WTC11 (cell line): ENCODE measurements at regions not wholly inside any gene's neighbourhood (a gene's known extent, or its start where the extent isn't known, plus 50 kb on each side); places are given as distances from the start of the nearest gene placed in this dataset.

Experiments
- ATAC-seq: fragments of 200-7000 bp; cut with Tn5 transposase; 2 replicates; pipeline ENCODE4 v1.10.0; 2021; ENCODE audit warnings: mild to moderate bottlenecking, moderate library complexity
- CTCF ChIA-PET: fragments of 300-600 bp; sonication (Branson Sonifier 250); formaldehyde crosslinking; loops from one replicate; lab custom pipeline; 2021; ENCODE audit warnings: antibody characterized with exemption; lab: Charles Lee
- POLR2A ChIA-PET: fragments of 350-600 bp; sonication (Branson Sonifier 250); formaldehyde crosslinking; loops from one replicate; lab custom pipeline; 2021; ENCODE audit warnings: antibody characterized with exemption; lab: Charles Lee
- DNase-seq: peaks from one replicate; pipeline ENCODE4 v3.0.0; 2021; ENCODE audit warnings: low spot score
- H3K27ac Mint-ChIP-seq: 2 replicates; pipeline ENCODE4 v1.8.0; 2021; ENCODE audit warnings: mixed read lengths
- H3K27me3 Mint-ChIP-seq: 2 replicates; pipeline ENCODE4 v1.8.0; 2021; ENCODE audit warnings: low read depth, mild to moderate bottlenecking, moderate library complexity, mixed read lengths
- H3K36me3 Mint-ChIP-seq: 2 replicates; pipeline ENCODE4 v1.8.0; 2021; ENCODE audit warnings: mixed read lengths
- H3K4me1 Mint-ChIP-seq: 2 replicates; pipeline ENCODE4 v1.8.0; 2022; ENCODE audit warnings: mixed read lengths
- H3K4me3 Mint-ChIP-seq: 2 replicates; pipeline ENCODE4 v1.8.0; 2021; ENCODE audit warnings: mild to moderate bottlenecking, moderate library complexity, mixed read lengths
- H3K9me3 Mint-ChIP-seq: 2 replicates; pipeline ENCODE4 v1.8.0; 2021; ENCODE audit warnings: mixed read lengths
- ATF2 ChIP-seq: sonication (generic); formaldehyde crosslinking; IDR thresholded peaks from 2 replicates; pipeline ENCODE4 v1.8.1; 2022; ENCODE audit warnings: low read depth, missing genetic modification reagents, borderline replicate concordance
- CREM ChIP-seq: sonication (generic); formaldehyde crosslinking; IDR thresholded peaks from 2 replicates; pipeline ENCODE4 v1.8.1; 2022; ENCODE audit warnings: mild to moderate bottlenecking, missing genetic modification reagents, moderate library complexity
- E2F4 ChIP-seq: sonication (generic); formaldehyde crosslinking; IDR thresholded peaks from 2 replicates; pipeline ENCODE4 v1.8.1; 2022; ENCODE audit warnings: low read depth, mild to moderate bottlenecking, moderate library complexity, missing genetic modification reagents, borderline replicate concordance
- ELF4 ChIP-seq: sonication (generic); formaldehyde crosslinking; IDR thresholded peaks from 2 replicates; pipeline ENCODE4 v1.8.1; 2022; ENCODE audit warnings: low read depth, mild to moderate bottlenecking, moderate library complexity, missing genetic modification reagents
- FOXP1 ChIP-seq: sonication (generic); formaldehyde crosslinking; IDR thresholded peaks from 2 replicates; pipeline ENCODE4 v1.8.0; 2022; ENCODE audit warnings: missing genetic modification reagents, mild to moderate bottlenecking, moderate library complexity, borderline replicate concordance
- GRHL2 ChIP-seq: fragments of 250-450 bp; sonication (Bioruptor Pico); IDR thresholded peaks from 2 replicates; pipeline ENCODE4 v1.8.0; 2022; ENCODE audit warnings: mild to moderate bottlenecking, moderate library complexity; ENCODE audit not compliant: insufficient replicate concordance, severe bottlenecking
- GTF2I ChIP-seq: fragments of 250-450 bp; sonication (Bioruptor Pico); conservative IDR thresholded peaks from 2 replicates; pipeline ENCODE4 v1.4.0; 2021; ENCODE audit warnings: mild to moderate bottlenecking
- IRF2 ChIP-seq: sonication (generic); formaldehyde crosslinking; IDR thresholded peaks from 2 replicates; pipeline ENCODE4 v1.8.0; 2022; ENCODE audit warnings: low read depth, missing genetic modification reagents, borderline replicate concordance
- MYBL2 ChIP-seq: sonication (generic); formaldehyde crosslinking; IDR thresholded peaks from 2 replicates; pipeline ENCODE4 v1.8.1; 2023; ENCODE audit warnings: mild to moderate bottlenecking, moderate library complexity, missing genetic modification reagents
- NR1H2 ChIP-seq: sonication (generic); formaldehyde crosslinking; IDR thresholded peaks from 2 replicates; pipeline ENCODE4 v1.9.0; 2021; ENCODE audit warnings: mild to moderate bottlenecking, moderate library complexity, missing genetic modification reagents
- SMAD3 ChIP-seq: sonication (generic); formaldehyde crosslinking; IDR thresholded peaks from 2 replicates; pipeline ENCODE4 v1.8.0; 2022; ENCODE audit warnings: missing genetic modification reagents, mild to moderate bottlenecking, borderline replicate concordance
- SOX15 ChIP-seq: fragments of 250-450 bp; sonication (Bioruptor Pico); IDR thresholded peaks from 2 replicates; pipeline ENCODE4 v1.9.0; 2021; ENCODE audit warnings: mild to moderate bottlenecking
- ZNF121 ChIP-seq: sonication (generic); formaldehyde crosslinking; IDR thresholded peaks from 2 replicates; pipeline ENCODE4 v1.8.0; 2023; ENCODE audit warnings: missing genetic modification reagents
- ZNF416 ChIP-seq: fragments of 250-450 bp; sonication (Bioruptor Pico); IDR thresholded peaks from 2 replicates; pipeline ENCODE4 v1.9.0; 2021; ENCODE audit warnings: mild to moderate bottlenecking, inconsistent platforms
- ZNF423 ChIP-seq: fragments of 250-450 bp; sonication (Bioruptor Pico); IDR thresholded peaks from 2 replicates; pipeline ENCODE4 v2.1.2; 2022; ENCODE audit warnings: mild to moderate bottlenecking, moderate library complexity
- TF ChIP-seq, protein P1 (sequence below): sonication (generic); formaldehyde crosslinking; IDR thresholded peaks from 2 replicates; pipeline ENCODE4 v1.8.0; 2022; ENCODE audit warnings: mild to moderate bottlenecking, missing genetic modification reagents
- TF ChIP-seq, protein P2 (sequence below): fragments of 250-450 bp; sonication (Bioruptor Pico); conservative IDR thresholded peaks from 2 replicates; pipeline ENCODE4 v1.9.0; 2021; ENCODE audit warnings: mild to moderate bottlenecking

DNA sequence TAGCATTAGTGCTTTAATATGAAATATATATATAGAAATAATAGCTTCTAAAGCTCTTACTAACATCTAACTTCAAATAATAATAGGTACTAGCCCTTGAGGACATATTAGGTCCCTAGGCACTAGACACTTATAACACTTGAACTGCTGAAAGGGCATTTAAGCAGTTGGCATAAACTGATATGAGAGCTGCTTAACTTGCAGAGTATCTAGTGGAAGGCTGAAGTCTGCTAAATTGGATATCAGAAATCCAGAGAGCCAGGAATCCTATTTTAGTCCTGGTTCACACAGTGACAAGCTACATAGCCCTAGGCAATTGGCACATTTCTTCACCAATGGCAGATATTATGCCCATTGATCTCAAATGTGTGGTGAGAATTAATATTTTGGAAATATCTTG lies 326.9 kb upstream of the UBE2E3 start:
- Mint-ChIP-seq H3K27me3 (no peaks in the 10 kb centered on the region), H3K9me3 (no peaks in the 10 kb centered on the region), H3K4me1 (peaks cover 24% of the 10 kb centered on the region), H3K27ac (no peak overlapping the region), H3K36me3 (no peaks in the 10 kb centered on the region), H3K4me3 (no peak overlapping the region)
- CTCF ChIA-PET: no interaction called here
- no peak for DNase-seq
- POLR2A ChIA-PET: no interaction called here
- TF ChIP-seq GRHL2 (CRISPR knock-in tag): no peak
- no peak for TF ChIP-seq SOX15 (CRISPR knock-in tag)
- no peak for ATAC-seq

GRCh38 chr2:180652794-180653193 lies 327.6 kb upstream of the UBE2E3 start:
- POLR2A ChIA-PET: no interaction called here
- TF ChIP-seq IRF2 (CRISPR knock-in tag): no peak
- TF ChIP-seq, protein P1, sequence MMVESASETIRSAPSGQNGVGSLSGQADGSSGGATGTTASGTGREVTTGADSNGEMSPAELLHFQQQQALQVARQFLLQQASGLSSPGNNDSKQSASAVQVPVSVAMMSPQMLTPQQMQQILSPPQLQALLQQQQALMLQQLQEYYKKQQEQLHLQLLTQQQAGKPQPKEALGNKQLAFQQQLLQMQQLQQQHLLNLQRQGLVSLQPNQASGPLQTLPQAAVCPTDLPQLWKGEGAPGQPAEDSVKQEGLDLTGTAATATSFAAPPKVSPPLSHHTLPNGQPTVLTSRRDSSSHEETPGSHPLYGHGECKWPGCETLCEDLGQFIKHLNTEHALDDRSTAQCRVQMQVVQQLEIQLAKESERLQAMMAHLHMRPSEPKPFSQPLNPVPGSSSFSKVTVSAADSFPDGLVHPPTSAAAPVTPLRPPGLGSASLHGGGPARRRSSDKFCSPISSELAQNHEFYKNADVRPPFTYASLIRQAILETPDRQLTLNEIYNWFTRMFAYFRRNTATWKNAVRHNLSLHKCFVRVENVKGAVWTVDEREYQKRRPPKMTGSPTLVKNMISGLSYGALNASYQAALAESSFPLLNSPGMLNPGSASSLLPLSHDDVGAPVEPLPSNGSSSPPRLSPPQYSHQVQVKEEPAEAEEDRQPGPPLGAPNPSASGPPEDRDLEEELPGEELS: no peak
- no peak for TF ChIP-seq SMAD3 (CRISPR knock-in tag)
- no peak for TF ChIP-seq ATF2 (CRISPR knock-in tag)
- TF ChIP-seq, all 79 proteins: peak for 0
- Mint-ChIP-seq H3K9me3 (no peaks in the 10 kb centered on the region), H3K4me1 (peaks cover 24% of the 10 kb centered on the region), H3K4me3 (no peak overlapping the region), H3K27ac (no peak overlapping the region), H3K36me3 (no peaks in the 10 kb centered on the region), H3K27me3 (no peaks in the 10 kb centered on the region)
- DNase-seq (no peak), ATAC-seq (no peak)
- CTCF ChIA-PET: no interaction called here

DNA sequence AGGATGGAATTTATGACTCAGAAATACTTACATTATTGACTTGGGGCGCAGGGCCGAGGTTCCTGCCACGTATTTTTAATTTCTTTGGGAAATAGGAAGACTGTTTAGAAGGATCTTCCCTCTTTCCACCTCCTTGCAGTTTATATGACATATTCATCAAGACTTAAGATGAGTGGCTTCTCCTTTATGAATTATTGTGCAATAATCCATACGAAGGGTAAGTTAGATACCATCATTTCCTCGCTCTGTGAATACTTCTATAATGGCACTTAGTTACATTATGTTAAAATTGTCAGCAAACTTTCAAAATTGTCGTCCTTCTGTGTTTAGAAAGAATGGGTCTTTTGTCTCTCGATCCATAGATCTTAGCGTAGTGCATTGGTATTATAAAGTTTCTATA lies 328.8 kb upstream of the UBE2E3 start:
- POLR2A ChIA-PET: no interaction called here
- H3K4me1 Mint-ChIP-seq: peaks cover 19% of the 10 kb centered on the region
- TF ChIP-seq MYBL2 (CRISPR knock-in tag): no peak
- no peak for TF ChIP-seq ELF4
- TF ChIP-seq, protein P2, sequence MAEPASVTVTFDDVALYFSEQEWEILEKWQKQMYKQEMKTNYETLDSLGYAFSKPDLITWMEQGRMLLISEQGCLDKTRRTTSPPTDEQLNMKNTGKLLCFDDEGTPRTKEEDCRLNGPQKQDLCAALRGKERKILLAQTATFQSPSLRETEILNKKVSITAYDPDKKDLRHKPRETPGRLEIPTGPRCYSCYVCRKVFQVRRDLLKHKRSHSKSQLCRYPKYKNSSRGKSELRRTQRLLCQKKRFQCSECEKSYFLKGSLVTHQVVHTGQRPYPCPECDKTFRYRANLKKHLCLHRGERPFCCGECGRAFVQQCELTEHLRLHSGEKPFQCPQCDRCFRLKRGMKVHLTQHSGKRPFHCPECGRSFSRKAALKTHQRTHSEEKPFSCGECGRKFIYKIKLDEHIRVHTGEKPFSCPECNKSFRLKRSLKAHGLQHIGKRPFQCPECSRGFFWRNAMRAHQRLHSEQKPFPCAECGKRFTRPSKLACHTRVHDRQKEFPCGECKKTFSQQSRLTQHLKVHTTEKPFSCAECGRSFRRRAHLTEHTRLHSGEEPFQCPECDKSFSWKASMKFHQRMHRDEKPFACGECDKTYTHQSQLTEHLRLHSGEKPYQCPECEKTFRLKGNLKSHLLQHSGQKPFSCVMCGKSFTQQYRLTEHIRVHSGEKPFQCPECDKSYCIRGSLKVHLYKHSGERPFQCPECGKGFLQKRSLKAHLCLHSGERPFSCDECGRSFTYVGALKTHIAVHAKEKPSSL (CRISPR knock-in tag): no peak
- TF ChIP-seq FOXP1 (CRISPR knock-in tag): no peak
- no peak for TF ChIP-seq E2F4 (CRISPR knock-in tag)
- no peak for TF ChIP-seq ZNF423
- no peak for TF ChIP-seq NR1H2
- no peak for TF ChIP-seq ZNF416 (CRISPR knock-in tag)
- no peak for TF ChIP-seq CREM
- TF ChIP-seq ZNF121 (CRISPR knock-in tag): no peak
- TF ChIP-seq GTF2I (CRISPR knock-in tag): no peak
- H3K9me3 Mint-ChIP-seq: no peaks in the 10 kb centered on the region
- H3K27me3 Mint-ChIP-seq: no peaks in the 10 kb centered on the region
- CTCF ChIA-PET: no interaction called here
- ATAC-seq (no peak), DNase-seq (no peak)
- no peak overlapping the region for H3K27ac Mint-ChIP-seq
- H3K36me3 Mint-ChIP-seq: no peaks in the 10 kb centered on the region
- H3K4me3 Mint-ChIP-seq: no peak overlapping the region
